Motor neuron (in vitro differentiated cells): ENCODE measurements at regions not wholly inside any gene's neighbourhood (a gene's known extent, or its start where the extent isn't known, plus 50 kb on each side); places are given as distances from the start of the nearest gene placed in this dataset.
"Not testable (repeated sequence)": the region's sequence is repeated elsewhere in the genome, so short reads cannot be mapped to it uniquely, and the experiment has no call there.

ENCODE experiments used
- ATAC-seq, 8 experiments: fragments of 200-7000 bp; cut with Tn5 transposase; replicated peaks in 6 of 8; 2 replicates each; pipeline ENCODE4 v1.8.0; 2021; ENCODE audit warnings: mild to moderate bottlenecking in 8 of 8, moderate library complexity in 8 of 8
- H3K27ac ChIP-seq, 2 donors: fragments of 250-450 bp; sonication (Bioruptor Pico); 2 replicates each; pipeline ENCODE4 v1.9.0; 2021; ENCODE audit warnings: antibody characterized with exemption in 2 of 2, mild to moderate bottlenecking in 2 of 2, moderate library complexity in 1 of 2
- H3K4me1 ChIP-seq, 2 donors: fragments of 250-450 bp; sonication (Bioruptor Pico); replicated peaks in 1 of 2; 2 replicates each; pipeline ENCODE4 v1.6.1; 2021; ENCODE audit warnings: antibody characterized with exemption in 2 of 2, mild to moderate bottlenecking in 2 of 2, moderate library complexity in 1 of 2
- H3K4me3 ChIP-seq, 5 donors: fragments of 250-450 bp; sonication (Bioruptor Pico); 2 replicates each; pipeline ENCODE4 v1.9.0; 2021; ENCODE audit warnings: antibody characterized with exemption in 5 of 5, mild to moderate bottlenecking in 5 of 5, moderate library complexity in 4 of 5
- WGBS, 10 experiments: fragments of 450-650 bp; shearing (Covaris generic); methylation state at CpG; one replicate each; pipeline ENCODE4 v1.0.0; 2022; 5-methylcytosine and 5-hydroxymethylcytosine counted together
- in situ Hi-C, 9 experiments: fragments of 400-800 bp; cut with MboI; loops; one replicate each; pipeline ENCODE4 v1.15.0; 2021; ENCODE audit warnings: low sequenced_read_pairs in 9 of 9, low pct_unique_long_range_greater_than_20kb in 2 of 9; ENCODE audit not compliant: unreplicated experiment in 9 of 9

- H3K4me1 ChIP-seq: no peaks in the 10 kb centered on the region
- no peak overlapping the region for H3K4me3 ChIP-seq
- no peak overlapping the region for H3K27ac ChIP-seq
- ATAC-seq: no peak
- WGBS, 10 experiments: 0 to 83% (median 40%) methylated on average over 1 to 3 of the region's 3 CpGs; no CpG with 5 or more reads in 1 of the 10 experiments
- in situ Hi-C loops: no loop called here
Measured at GRCh38 chr2:53504507-53504906, 263.1 kb upstream of the CHAC2 start.

GRCh38 chr2:53500181-53500580, 267.4 kb upstream of the CHAC2 start:
- WGBS, 10 experiments: 13 to 92% (median 71%) methylated on average over 1 to 3 of the region's 4 CpGs; no CpG with 5 or more reads in 4 of the 10 experiments
- H3K27ac ChIP-seq: no peak overlapping the region
- no peak overlapping the region for H3K4me3 ChIP-seq
- in situ Hi-C loops: no loop called here
- peaks cover 6 to 7% of the 10 kb centered on the region in 2 donors for H3K4me1 ChIP-seq
- ATAC-seq: peak in 1 of 8 experiments; percentile 14

GRCh38 chr2:53498210-53498609, 269.4 kb upstream of the CHAC2 start:
- Histone ChIP-seq H3K4me3 (no peak overlapping the region), H3K27ac (no peak overlapping the region), H3K4me1 (peaks cover 7 to 13% of the 10 kb centered on the region in 2 donors)
- WGBS, 10 experiments: 29 to 100% (median 93%) methylated on average over 1 of the region's 1 CpG; no CpG with 5 or more reads in 6 of the 10 experiments
- in situ Hi-C loops: no loop called here
- peak in 2 of 8 experiments; percentile 33 to 90 for ATAC-seq

DNA sequence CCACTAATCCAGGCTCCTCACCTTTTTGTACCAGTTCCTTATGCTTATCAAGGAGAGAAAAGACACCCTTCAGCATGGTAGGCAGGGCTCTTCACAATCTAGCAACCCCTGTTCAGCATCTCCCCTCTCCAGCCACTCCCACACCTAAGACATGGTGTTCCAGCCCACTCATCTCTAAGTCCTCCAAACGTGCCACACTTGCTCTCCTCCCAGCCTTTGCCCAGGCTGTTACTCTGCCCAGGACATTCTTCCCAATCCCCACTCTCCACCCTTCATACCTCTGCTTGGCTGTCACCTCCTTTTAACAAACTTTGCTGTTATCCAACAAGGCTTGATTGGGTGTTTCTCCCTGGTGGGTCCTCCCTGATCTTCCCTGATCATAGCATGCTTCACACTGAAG, 270.6 kb upstream of the CHAC2 start:
- Histone ChIP-seq H3K4me3 (no peak overlapping the region), H3K4me1 (peaks cover 7 to 13% of the 10 kb centered on the region in 2 donors), H3K27ac (no peak overlapping the region)
- no peak for ATAC-seq
- in situ Hi-C loops: no loop called here
- WGBS, 10 experiments: 38 to 80% (median 57%) methylated on average over 1 of the region's 1 CpG; no CpG with 5 or more reads in 6 of the 10 experiments

- peaks cover 0 to 20% of the 10 kb centered on the region in 2 donors for H3K4me1 ChIP-seq
- H3K27ac ChIP-seq: no peak overlapping the region
- ATAC-seq: no peak
- no peak overlapping the region for H3K4me3 ChIP-seq
- in situ Hi-C loops: no loop called here
Measured at GRCh38 chr2:53493210-53493609, 274.4 kb upstream of the CHAC2 start.

DNA sequence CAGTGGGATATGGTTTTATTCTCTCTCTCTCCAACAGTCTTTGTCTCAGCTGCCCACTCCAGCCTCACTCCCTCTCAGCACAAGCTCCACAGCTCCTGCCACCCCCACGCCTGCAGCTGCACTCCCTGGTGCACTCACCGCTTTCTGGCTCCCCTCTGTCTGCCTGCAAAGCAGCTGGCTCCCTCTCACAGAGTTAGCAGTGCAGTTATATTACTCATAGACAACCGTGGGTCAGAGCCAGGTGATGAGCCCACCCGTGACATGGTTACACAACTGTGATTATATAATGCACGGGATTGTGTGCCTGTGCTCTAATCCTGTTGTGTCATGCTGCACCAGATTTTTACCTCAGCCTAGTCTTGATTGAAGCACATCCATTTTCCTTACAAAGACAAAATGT, 276.9 kb upstream of the CHAC2 start:
- H3K4me3 ChIP-seq: no peak overlapping the region
- peak in 7 of 8 experiments; percentile 25 to 99 (median 82) for ATAC-seq
- 11 to 100% (median 30%) methylated on average over 1 to 3 of the region's 5 CpGs; no CpG with 5 or more reads in 1 of the 10 experiments for WGBS, 10 experiments
- no peak overlapping the region for H3K27ac ChIP-seq
- in situ Hi-C loops: no loop called here
- H3K4me1 ChIP-seq: peaks cover 0 to 19% of the 10 kb centered on the region in 2 donors

DNA sequence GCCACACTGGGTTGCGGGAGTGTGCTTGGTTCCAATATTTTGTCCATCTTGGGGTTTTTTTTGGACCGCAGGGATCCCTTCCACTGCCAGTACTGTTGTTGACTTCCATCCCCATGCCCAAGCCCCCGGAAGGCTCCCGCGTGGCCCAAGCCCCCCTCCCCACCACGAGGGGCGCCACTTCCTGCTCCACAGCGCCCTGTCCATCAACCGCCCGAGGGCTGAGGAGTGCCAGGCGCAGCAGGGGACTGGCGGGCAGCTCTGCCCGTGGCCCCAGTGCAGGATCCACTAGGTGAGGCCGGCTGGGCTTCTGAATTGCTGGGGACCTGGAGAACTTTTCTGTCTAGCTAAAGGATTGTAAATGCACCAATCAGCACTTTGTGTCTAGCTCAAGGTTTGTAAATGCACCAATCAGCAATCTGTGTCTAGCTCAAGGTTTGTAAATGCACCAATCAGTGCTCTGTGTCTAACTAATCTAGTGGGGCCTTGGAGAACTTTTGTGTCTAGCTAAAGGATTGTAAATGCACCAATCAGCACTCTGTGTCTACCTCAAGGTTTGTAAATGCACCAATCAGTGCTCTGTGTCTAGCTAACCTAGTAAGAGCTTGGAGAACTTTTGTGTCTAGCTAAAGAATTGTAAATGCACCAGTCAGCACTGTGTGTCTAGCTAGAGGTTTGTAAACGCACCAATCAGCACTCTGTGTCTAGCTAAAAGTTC, 281.3 kb upstream of the CHAC2 start:
- in situ Hi-C loops, H3K27ac ChIP-seq, H3K4me3 ChIP-seq, ATAC-seq: not testable (repeated sequence)
- peaks cover 0 to 14% of the 10 kb centered on the region in 2 donors for H3K4me1 ChIP-seq
- 71 to 100% (median 92%) methylated on average over 1 to 2 of the region's 15 CpGs; no CpG with 5 or more reads in 6 of the 10 experiments for WGBS, 10 experiments

DNA sequence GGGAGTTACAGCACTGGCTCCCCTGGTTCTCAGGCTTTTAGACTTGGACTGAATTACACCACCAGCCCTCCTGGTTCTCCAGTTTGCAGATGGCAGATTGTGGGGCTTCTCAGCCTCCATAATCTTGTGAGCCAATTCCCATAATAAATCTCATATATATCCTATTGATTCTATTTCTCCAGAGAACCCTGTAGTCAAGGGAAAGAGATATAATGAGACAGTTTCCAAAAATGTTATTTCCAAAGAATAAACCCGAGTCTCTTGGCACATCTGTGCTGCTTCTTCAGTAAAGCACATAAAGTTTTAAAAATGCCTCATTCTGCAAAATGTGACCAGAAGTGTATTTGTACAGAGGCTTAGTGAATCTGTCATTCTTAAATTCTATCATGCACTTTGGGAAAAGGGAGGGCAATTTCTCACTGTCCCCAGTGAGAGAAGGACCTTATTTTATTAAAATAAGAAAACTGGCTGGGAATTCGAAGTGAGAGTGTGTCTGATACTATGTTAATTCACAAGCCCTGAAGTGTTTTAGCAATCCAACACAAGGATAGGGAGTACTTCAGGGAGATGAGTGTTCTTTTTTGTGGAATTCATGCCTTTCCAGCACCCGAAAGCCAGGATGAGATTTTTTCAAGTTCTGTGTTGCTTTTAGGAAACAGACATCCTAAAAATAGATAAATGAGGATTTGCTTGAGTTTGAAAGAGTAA, 282.4 kb upstream of the CHAC2 start:
- H3K27ac ChIP-seq: no peak overlapping the region
- WGBS, 10 experiments: 3 to 78% (median 68%) methylated on average over 1 to 3 of the region's 3 CpGs
- no peak overlapping the region for H3K4me3 ChIP-seq
- in situ Hi-C loops: no loop called here
- peaks cover 0 to 7% of the 10 kb centered on the region in 2 donors for H3K4me1 ChIP-seq
- peak in 2 of 8 experiments; percentile 10 to 26 for ATAC-seq

DNA sequence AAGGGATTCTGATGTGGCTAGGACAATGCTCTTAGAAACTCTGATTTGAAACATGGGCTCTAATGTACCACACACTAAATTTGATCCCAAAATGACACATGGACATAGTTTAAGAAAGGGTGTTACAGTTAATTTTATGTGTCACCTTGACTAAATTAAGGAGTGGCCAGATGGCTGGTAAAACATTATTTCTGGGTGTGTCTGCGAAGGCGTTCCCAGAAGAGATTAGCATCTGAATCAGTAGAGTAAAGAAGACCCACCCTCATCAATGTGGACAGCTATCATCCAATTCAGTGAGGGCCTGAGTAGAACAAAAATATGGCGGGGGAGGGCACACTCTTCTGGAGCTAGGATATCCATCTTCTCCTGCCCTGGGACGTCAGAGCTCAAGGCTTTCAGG, 283.1 kb upstream of the CHAC2 start:
- H3K4me1 ChIP-seq: peaks cover 0 to 7% of the 10 kb centered on the region in 2 donors
- in situ Hi-C loops: no loop called here
- H3K4me3 ChIP-seq: no peak overlapping the region
- H3K27ac ChIP-seq: no peak overlapping the region
- 4 to 80% (median 62%) methylated on average over 1 to 4 of the region's 4 CpGs; no CpG with 5 or more reads in 4 of the 10 experiments for WGBS, 10 experiments
- peak in 3 of 8 experiments; percentile 27 to 83 (median 71) for ATAC-seq

DNA sequence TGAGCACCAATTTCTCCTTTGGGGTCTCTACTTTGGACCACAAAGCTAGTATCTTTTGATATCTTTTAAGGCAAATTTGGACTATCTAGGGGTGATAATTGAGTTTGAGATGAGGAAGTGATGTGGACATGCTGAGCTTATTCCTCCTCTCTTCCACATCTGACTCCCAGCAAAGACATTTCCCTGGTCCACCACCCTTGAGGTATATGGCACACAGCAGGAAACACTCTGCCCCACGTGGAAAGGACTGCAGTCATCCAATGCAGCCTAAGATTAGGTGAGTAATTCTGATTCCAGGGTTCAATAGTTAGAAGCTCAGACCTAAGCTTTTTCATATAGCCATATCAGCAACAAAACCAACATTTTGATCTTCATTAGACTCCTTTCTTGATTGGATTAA, 290.1 kb upstream of the CHAC2 start:
- 17 to 67% (median 33%) methylated on average over 1 of the region's 1 CpG; no CpG with 5 or more reads in 4 of the 10 experiments for WGBS, 10 experiments
- H3K4me3 ChIP-seq: no peak overlapping the region
- in situ Hi-C loops: no loop called here
- no peak for ATAC-seq
- peaks cover 5 to 23% of the 10 kb centered on the region in 2 donors for H3K4me1 ChIP-seq
- no peak overlapping the region for H3K27ac ChIP-seq

DNA sequence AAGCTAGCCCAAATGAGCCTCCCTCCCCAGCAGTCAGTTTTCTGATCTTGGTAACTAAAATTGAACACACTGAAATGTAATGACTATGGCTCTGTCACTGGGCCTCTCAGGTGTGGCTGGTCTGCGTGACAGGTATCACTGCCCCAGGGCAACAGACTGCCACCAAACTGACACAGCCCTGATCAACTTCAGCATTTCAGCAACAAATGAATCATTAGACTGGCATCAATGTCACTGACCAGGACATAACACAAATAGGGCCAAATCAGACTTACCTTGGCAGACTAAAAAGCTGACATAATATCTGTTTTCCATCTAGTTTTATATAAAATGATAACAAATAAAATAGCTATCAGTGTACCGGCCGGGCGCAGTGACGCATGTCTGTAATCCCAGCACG, 290.8 kb upstream of the CHAC2 start:
- ATAC-seq: no peak
- H3K4me3 ChIP-seq: no peak overlapping the region
- in situ Hi-C loops: no loop called here
- 80 to 100% (median 96%) methylated on average over 1 to 6 of the region's 6 CpGs; no CpG with 5 or more reads in 4 of the 10 experiments for WGBS, 10 experiments
- peaks cover 5 to 23% of the 10 kb centered on the region in 2 donors for H3K4me1 ChIP-seq
- H3K27ac ChIP-seq: no peak overlapping the region

GRCh38 chr2:53475766-53476165, 291.8 kb upstream of the CHAC2 start:
- in situ Hi-C loops: no loop called here
- 0 to 95% (median 69%) methylated on average over 1 to 2 of the region's 2 CpGs; no CpG with 5 or more reads in 4 of the 10 experiments for whole genome bisulfite sequencing, 10 experiments

DNA sequence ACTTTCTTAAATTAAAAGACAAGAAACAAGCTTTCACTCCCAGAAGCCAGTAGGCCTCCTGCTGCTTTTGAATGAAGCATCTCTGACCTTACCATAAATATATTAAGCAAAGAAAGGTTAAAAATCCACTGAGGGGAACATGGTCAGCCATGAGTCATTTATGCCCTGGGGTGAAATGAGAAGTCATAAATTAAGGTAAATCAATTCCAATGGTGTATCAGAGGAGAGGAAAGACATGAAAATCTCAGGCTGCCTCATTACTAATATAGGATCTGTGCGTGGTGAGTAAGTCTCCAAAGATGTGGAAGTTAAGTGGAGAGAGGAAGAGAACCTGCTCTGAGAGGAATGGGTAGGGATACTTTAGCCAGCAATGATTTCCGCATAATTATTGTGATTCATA, 292.3 kb upstream of the CHAC2 start:
- in situ Hi-C loops: no loop called here
- 17 to 100% (median 66%) methylated on average over 1 to 2 of the region's 2 CpGs; no CpG with 5 or more reads in 4 of the 10 experiments for WGBS, 10 experiments

More at GRCh38 chr2:53475766-53476165, 291.8 kb upstream of the CHAC2 start:
- Histone ChIP-seq H3K27ac (no peak overlapping the region), H3K4me3 (no peak overlapping the region), H3K4me1 (peaks cover 5 to 23% of the 10 kb centered on the region in 2 donors)
- ATAC-seq: peak in 3 of 8 experiments; percentile 11 to 25 (median 23)

More for the DNA sequence above, 292.3 kb upstream of the CHAC2 start:
- H3K27ac ChIP-seq: no peak overlapping the region
- H3K4me1 ChIP-seq: peaks cover 5 to 23% of the 10 kb centered on the region in 2 donors
- peak; percentile 35 to 95 (median 90) for ATAC-seq
- H3K4me3 ChIP-seq: no peak overlapping the region
